ENCODE measurements at regions not wholly inside any gene's neighbourhood (a gene's known extent, or its start where the extent isn't known, plus 50 kb on each side); places are given as distances from the start of the nearest gene placed in this dataset.

DNA sequence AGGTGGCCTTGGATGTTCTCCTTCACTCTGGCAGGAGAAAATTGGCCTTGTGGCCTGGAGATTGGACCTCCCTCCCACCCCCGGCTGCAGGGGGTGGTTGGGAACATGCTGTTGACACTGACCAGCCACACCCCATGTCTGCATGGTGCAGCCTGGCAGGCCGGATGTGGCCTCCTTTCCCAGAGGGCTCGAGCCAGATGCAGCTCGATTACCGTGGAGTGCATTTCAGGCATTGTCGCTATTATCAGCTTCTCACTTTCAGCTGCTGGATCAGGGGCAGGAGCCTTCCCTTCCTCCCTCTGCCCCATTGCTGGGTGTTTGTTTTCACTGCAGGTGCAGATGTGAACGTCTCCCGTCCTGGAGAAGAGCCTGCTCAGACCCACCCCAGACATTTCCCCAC is 211.0 kb upstream of the SIX2 start:
- Histone ChIP-seq H4K91ac (ENCODE audit: low read length) (no peak overlapping the region), H3K4me3 (ENCODE audit: insufficient read depth in 1 of 2, low read depth in 1 of 2, low read length in 2 of 2) (no peak overlapping the region), H3K14ac (ENCODE audit: low read length in 2 of 2) (peak overlapping the region in 1 of 2 experiments; percentile 89), H4K8ac (ENCODE audit: low read length) (no peak overlapping the region), H2BK5ac (ENCODE audit: low read depth, low read length, poor library complexity, severe bottlenecking) (no peak overlapping the region), H3K36me3 (ENCODE audit: control insufficient read depth in 1 of 2, insufficient read depth in 2 of 2, low read depth in 1 of 2, low read length in 2 of 2) (no peaks in the 10 kb centered on the region), H2AK5ac (ENCODE audit: low read length, severe bottlenecking) (no peak overlapping the region), H2BK120ac (ENCODE audit: low read depth, low read length) (no peak overlapping the region), H3K4me1 (ENCODE audit: control insufficient read depth, insufficient read depth, low read depth, low read length) (no peaks in the 10 kb centered on the region), H3K4ac (ENCODE audit: low read depth in 1 of 2, low read length in 2 of 2) (no peak overlapping the region), H2BK12ac (ENCODE audit: low read length in 2 of 2) (no peak overlapping the region), H3K27ac (ENCODE audit: low read length, poor library complexity, severe bottlenecking) (no peak overlapping the region), H3K9ac (ENCODE audit: low read length) (no peak overlapping the region), H2AFZ (ENCODE audit: low read depth, low read length) (no peak overlapping the region), H2BK15ac (ENCODE audit: low read depth, poor library complexity, severe bottlenecking) (no peak overlapping the region), H3K79me1 (replicated peaks; ENCODE audit: low read length, poor library complexity, severe bottlenecking) (no peaks in the 10 kb centered on the region), H3K23ac (ENCODE audit: low read length in 2 of 2) (no peak overlapping the region), H3K9me3 (ENCODE audit: control insufficient read depth, low read length) (peaks cover 6% of the 10 kb centered on the region), H3K4me2 (ENCODE audit: low read length, poor library complexity, severe bottlenecking) (no peak overlapping the region), H3K18ac (ENCODE audit: low read depth in 1 of 2, low read length in 2 of 2) (no peak overlapping the region), H3K27me3 (ENCODE audit: control insufficient read depth in 1 of 2, insufficient read depth in 1 of 2, low read length in 2 of 2) (peaks cover 0 to 51% of the 10 kb centered on the region in 2 experiments)
- no peak for DNase-seq
- 49% methylated on average over 6 of the region's 8 CpGs for WGBS

DNA sequence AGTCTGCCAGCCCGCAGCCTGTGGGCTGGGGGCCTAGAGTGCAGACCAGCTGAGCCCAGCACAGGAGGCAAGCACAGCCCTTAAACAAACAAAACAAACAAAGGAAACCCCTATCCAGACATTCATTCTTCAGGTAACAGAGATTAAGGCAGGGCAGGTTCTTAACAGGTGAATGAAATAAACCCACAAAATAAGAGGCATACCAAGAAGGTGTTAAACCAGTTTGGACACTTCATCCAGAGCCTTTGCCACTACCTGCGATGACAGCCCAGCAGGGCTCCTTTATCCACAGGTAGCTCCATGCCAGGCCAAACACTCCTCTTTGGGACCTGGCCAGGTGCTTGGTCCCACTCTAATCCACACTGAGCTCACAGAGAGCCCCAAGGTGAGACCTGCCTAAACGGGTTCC is 209.7 kb upstream of the SIX2 start:
- no peak for DNase-seq
- Histone ChIP-seq H2AK5ac (ENCODE audit: low read length, severe bottlenecking) (no peak overlapping the region), H2AFZ (ENCODE audit: low read depth, low read length) (no peak overlapping the region), H3K14ac (ENCODE audit: low read length in 2 of 2) (no peak overlapping the region), H4K91ac (ENCODE audit: low read length) (no peak overlapping the region), H2BK120ac (ENCODE audit: low read depth, low read length) (no peak overlapping the region), H2BK12ac (ENCODE audit: low read length in 2 of 2) (no peak overlapping the region), H3K4me3 (ENCODE audit: insufficient read depth in 1 of 2, low read depth in 1 of 2, low read length in 2 of 2) (no peak overlapping the region), H3K4me2 (ENCODE audit: low read length, poor library complexity, severe bottlenecking) (no peak overlapping the region), H2BK5ac (ENCODE audit: low read depth, low read length, poor library complexity, severe bottlenecking) (no peak overlapping the region), H3K18ac (ENCODE audit: low read depth in 1 of 2, low read length in 2 of 2) (no peak overlapping the region), H3K9ac (ENCODE audit: low read length) (no peak overlapping the region), H3K4ac (ENCODE audit: low read depth in 1 of 2, low read length in 2 of 2) (no peak overlapping the region), H3K4me1 (ENCODE audit: control insufficient read depth, insufficient read depth, low read depth, low read length) (no peaks in the 10 kb centered on the region), H3K27ac (ENCODE audit: low read length, poor library complexity, severe bottlenecking) (no peak overlapping the region), H3K27me3 (ENCODE audit: control insufficient read depth in 1 of 2, insufficient read depth in 1 of 2, low read length in 2 of 2) (peaks cover 0 to 49% of the 10 kb centered on the region in 2 experiments), H2BK15ac (ENCODE audit: low read depth, poor library complexity, severe bottlenecking) (no peak overlapping the region), H4K8ac (ENCODE audit: low read length) (no peak overlapping the region), H3K9me3 (ENCODE audit: control insufficient read depth, low read length) (peaks cover 6% of the 10 kb centered on the region), H3K36me3 (ENCODE audit: control insufficient read depth in 1 of 2, insufficient read depth in 2 of 2, low read depth in 1 of 2, low read length in 2 of 2) (no peaks in the 10 kb centered on the region), H3K79me1 (replicated peaks; ENCODE audit: low read length, poor library complexity, severe bottlenecking) (no peaks in the 10 kb centered on the region), H3K23ac (ENCODE audit: low read length in 2 of 2) (no peak overlapping the region)
- 59% methylated on average over 3 of the region's 3 CpGs for WGBS

GRCh38 chr2:45218297-45218696 is 209.0 kb upstream of the SIX2 start:
- no peak overlapping the region for H3K4me2 ChIP-seq (ENCODE audit: low read length, poor library complexity, severe bottlenecking)
- H3K27me3 ChIP-seq (ENCODE audit: control insufficient read depth in 1 of 2, insufficient read depth in 1 of 2, low read length in 2 of 2): peaks cover 0 to 53% of the 10 kb centered on the region in 2 experiments
- no peak overlapping the region for H2AK5ac ChIP-seq (ENCODE audit: low read length, severe bottlenecking)
- WGBS: 57% methylated on average over 1 of the region's 3 CpGs
- H2AFZ ChIP-seq (ENCODE audit: low read depth, low read length): no peak overlapping the region
- no peak overlapping the region for H4K8ac ChIP-seq (ENCODE audit: low read length)
- no peak overlapping the region for H3K23ac ChIP-seq (ENCODE audit: low read length in 2 of 2)
- no peak overlapping the region for H2BK15ac ChIP-seq (ENCODE audit: low read depth, poor library complexity, severe bottlenecking)
- no peak overlapping the region for H2BK12ac ChIP-seq (ENCODE audit: low read length in 2 of 2)
- H3K4me1 ChIP-seq (ENCODE audit: control insufficient read depth, insufficient read depth, low read depth, low read length): no peaks in the 10 kb centered on the region
- no peak overlapping the region for H3K9ac ChIP-seq (ENCODE audit: low read length)
- H3K4me3 ChIP-seq (ENCODE audit: insufficient read depth in 1 of 2, low read depth in 1 of 2, low read length in 2 of 2): no peak overlapping the region
- H3K18ac ChIP-seq (ENCODE audit: low read depth in 1 of 2, low read length in 2 of 2): no peak overlapping the region
- H3K79me1 ChIP-seq (replicated peaks; ENCODE audit: low read length, poor library complexity, severe bottlenecking): no peaks in the 10 kb centered on the region
- peaks cover 6% of the 10 kb centered on the region for H3K9me3 ChIP-seq (ENCODE audit: control insufficient read depth, low read length)
- H3K27ac ChIP-seq (ENCODE audit: low read length, poor library complexity, severe bottlenecking): no peak overlapping the region
- DNase-seq: no peak
- H2BK120ac ChIP-seq (ENCODE audit: low read depth, low read length): no peak overlapping the region
- no peak overlapping the region for H3K14ac ChIP-seq (ENCODE audit: low read length in 2 of 2)
- no peak overlapping the region for H4K91ac ChIP-seq (ENCODE audit: low read length)
- no peak overlapping the region for H2BK5ac ChIP-seq (ENCODE audit: low read depth, low read length, poor library complexity, severe bottlenecking)
- H3K36me3 ChIP-seq (ENCODE audit: control insufficient read depth in 1 of 2, insufficient read depth in 2 of 2, low read depth in 1 of 2, low read length in 2 of 2): no peaks in the 10 kb centered on the region
- no peak overlapping the region for H3K4ac ChIP-seq (ENCODE audit: low read depth in 1 of 2, low read length in 2 of 2)

DNA sequence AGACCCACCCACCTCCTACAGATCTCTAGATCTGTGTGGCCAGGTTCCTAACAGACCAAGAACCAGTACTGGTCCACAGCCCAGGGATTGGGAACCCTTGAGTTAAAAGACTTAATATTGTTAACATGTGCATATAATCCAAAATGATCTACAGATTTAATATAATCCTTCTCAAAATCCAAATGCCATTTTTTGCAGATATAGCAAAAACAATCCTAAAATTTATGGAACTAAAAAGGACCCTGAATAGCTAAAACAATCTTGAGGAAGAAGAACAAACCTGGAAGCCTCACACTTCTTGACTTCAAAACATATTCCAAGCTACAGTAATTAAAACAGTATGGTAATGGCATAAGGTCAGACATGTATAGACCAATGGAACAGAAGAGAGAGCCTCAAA is 206.9 kb upstream of the SIX2 start:
- Histone ChIP-seq H2AFZ (ENCODE audit: low read depth, low read length) (no peak overlapping the region), H2AK5ac (ENCODE audit: low read length, severe bottlenecking) (no peak overlapping the region), H3K23ac (ENCODE audit: low read length in 2 of 2) (no peak overlapping the region), H4K91ac (ENCODE audit: low read length) (no peak overlapping the region), H3K14ac (ENCODE audit: low read length in 2 of 2) (no peak overlapping the region), H2BK120ac (ENCODE audit: low read depth, low read length) (no peak overlapping the region), H3K36me3 (ENCODE audit: control insufficient read depth in 1 of 2, insufficient read depth in 2 of 2, low read depth in 1 of 2, low read length in 2 of 2) (no peaks in the 10 kb centered on the region), H3K27ac (ENCODE audit: low read length, poor library complexity, severe bottlenecking) (no peak overlapping the region), H2BK12ac (ENCODE audit: low read length in 2 of 2) (no peak overlapping the region), H3K18ac (ENCODE audit: low read depth in 1 of 2, low read length in 2 of 2) (no peak overlapping the region), H3K4me1 (ENCODE audit: control insufficient read depth, insufficient read depth, low read depth, low read length) (no peaks in the 10 kb centered on the region), H3K4me3 (ENCODE audit: insufficient read depth in 1 of 2, low read depth in 1 of 2, low read length in 2 of 2) (no peak overlapping the region), H3K4me2 (ENCODE audit: low read length, poor library complexity, severe bottlenecking) (no peak overlapping the region), H3K9ac (ENCODE audit: low read length) (no peak overlapping the region), H4K8ac (ENCODE audit: low read length) (no peak overlapping the region), H2BK5ac (ENCODE audit: low read depth, low read length, poor library complexity, severe bottlenecking) (no peak overlapping the region), H3K27me3 (ENCODE audit: control insufficient read depth in 1 of 2, insufficient read depth in 1 of 2, low read length in 2 of 2) (peaks cover 0 to 39% of the 10 kb centered on the region in 2 experiments), H3K4ac (ENCODE audit: low read depth in 1 of 2, low read length in 2 of 2) (no peak overlapping the region), H2BK15ac (ENCODE audit: low read depth, poor library complexity, severe bottlenecking) (no peak overlapping the region), H3K9me3 (ENCODE audit: control insufficient read depth, low read length) (peaks cover 6% of the 10 kb centered on the region), H3K79me1 (replicated peaks; ENCODE audit: low read length, poor library complexity, severe bottlenecking) (no peaks in the 10 kb centered on the region)
- no peak for DNase-seq
